Lower leg skin (tissue), 3 donors: ENCODE measurements at regions not wholly inside any gene's neighbourhood (a gene's known extent, or its start where the extent isn't known, plus 50 kb on each side); places are given as distances from the start of the nearest gene placed in this dataset.

ENCODE experiments used
- CTCF ChIP-seq, 3 donors: fragments of 450-650 bp; IDR thresholded peaks; one replicate each; pipeline ENCODE4 v1.5.1; 2016; ENCODE audit warnings: antibody characterized with exemption in 3 of 3, mild to moderate bottlenecking in 3 of 3, moderate library complexity in 2 of 3
- POLR2A ChIP-seq, 2 donors: fragments of 450-650 bp; IDR thresholded peaks; one replicate each; pipeline ENCODE4 v1.6.1; 2016 to 2017; ENCODE audit warnings: antibody characterized with exemption in 2 of 2, mild to moderate bottlenecking in 1 of 2, moderate library complexity in 1 of 2

DNA sequence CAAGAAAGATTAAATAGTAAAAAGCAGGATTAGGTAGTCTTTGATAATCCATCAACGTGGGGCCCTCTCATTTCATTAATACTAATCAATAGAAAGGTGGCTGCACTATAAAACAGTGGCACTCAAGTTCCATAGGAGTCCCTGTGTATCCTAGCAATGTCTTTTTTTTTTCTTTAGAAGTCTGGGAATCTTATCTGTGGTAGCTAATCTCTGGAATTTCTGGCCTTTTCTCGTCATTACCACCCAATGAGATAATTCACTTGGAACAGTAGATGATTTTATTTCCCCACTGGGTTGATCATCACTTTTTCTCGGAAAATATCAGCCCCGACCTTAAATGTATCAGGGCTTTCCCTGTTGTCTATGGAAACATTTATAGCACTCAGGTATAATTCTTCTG lies 86.8 kb upstream of the CDH6 start:
- TF ChIP-seq CTCF (IDR thresholded peaks at IDR 0.05): no peak
- no peak for TF ChIP-seq POLR2A (IDR thresholded peaks at IDR 0.05)
